ENCODE measurements at regions not wholly inside any gene's neighbourhood (a gene's known extent, or its start where the extent isn't known, plus 50 kb on each side); places are given as distances from the start of the nearest gene placed in this dataset.

GRCh38 chr6:170134031-170134470 lies 156.8 kb downstream of the DLL1 start:
- 30% methylated on average over 17 of the region's 17 CpGs for WGBS
- no peak overlapping the region for H3K27ac ChIP-seq (ENCODE audit: low read depth)
- no peak overlapping the region for H3K4me3 ChIP-seq (ENCODE audit: low read depth, low read length)
- H3K36me3 ChIP-seq (ENCODE audit: insufficient read depth), result no peaks in the 10 kb centered on the region
- DNase-seq (ENCODE audit: extremely low spot score), result no peak
- no peaks in the 10 kb centered on the region for H3K4me1 ChIP-seq (ENCODE audit: insufficient read depth)

GRCh38 chr6:170132561-170132991 lies 158.3 kb downstream of the DLL1 start:
- H3K27ac ChIP-seq (ENCODE audit: low read depth), result no peak overlapping the region
- H3K36me3 ChIP-seq (ENCODE audit: insufficient read depth), result no peaks in the 10 kb centered on the region
- H3K4me3 ChIP-seq (ENCODE audit: low read depth, low read length), result no peak overlapping the region
- WGBS, result 93% methylated on average over 10 of the region's 10 CpGs
- DNase-seq (ENCODE audit: extremely low spot score), result no peak
- no peaks in the 10 kb centered on the region for H3K4me1 ChIP-seq (ENCODE audit: insufficient read depth)

- no peak for DNase-seq (ENCODE audit: extremely low spot score)
Measured at GRCh38 chr6:170132011-170132521, 158.8 kb downstream of the DLL1 start.

GRCh38 chr6:170131351-170131750 lies 159.5 kb downstream of the DLL1 start:
- WGBS, result 85% methylated on average over 11 of the region's 11 CpGs

More at GRCh38 chr6:170132011-170132521, 158.8 kb downstream of the DLL1 start:
- 89% methylated on average over 11 of the region's 11 CpGs for WGBS
- no peak overlapping the region for H3K27ac ChIP-seq (ENCODE audit: low read depth)
- H3K4me3 ChIP-seq (ENCODE audit: low read depth, low read length), result no peak overlapping the region
- no peaks in the 10 kb centered on the region for H3K36me3 ChIP-seq (ENCODE audit: insufficient read depth)
- H3K4me1 ChIP-seq (ENCODE audit: insufficient read depth), result no peaks in the 10 kb centered on the region

GRCh38 chr6:170130771-170131241 lies 160.1 kb downstream of the DLL1 start:
- no peaks in the 10 kb centered on the region for H3K36me3 ChIP-seq (ENCODE audit: insufficient read depth)
- H3K4me1 ChIP-seq (ENCODE audit: insufficient read depth), result no peaks in the 10 kb centered on the region
- no peak overlapping the region for H3K4me3 ChIP-seq (ENCODE audit: low read depth, low read length)
- WGBS, result 85% methylated on average over 9 of the region's 9 CpGs
- no peak overlapping the region for H3K27ac ChIP-seq (ENCODE audit: low read depth)
- DNase-seq (ENCODE audit: extremely low spot score), result no peak

More at GRCh38 chr6:170131351-170131750, 159.5 kb downstream of the DLL1 start:
- Histone ChIP-seq H3K27ac (ENCODE audit: low read depth) (no peak overlapping the region), H3K4me3 (ENCODE audit: low read depth, low read length) (no peak overlapping the region), H3K36me3 (ENCODE audit: insufficient read depth) (no peaks in the 10 kb centered on the region), H3K4me1 (ENCODE audit: insufficient read depth) (no peaks in the 10 kb centered on the region)
- no peak for DNase-seq (ENCODE audit: extremely low spot score)

- Histone ChIP-seq H3K4me3 (ENCODE audit: low read depth, low read length) (no peak overlapping the region), H3K36me3 (ENCODE audit: insufficient read depth) (no peaks in the 10 kb centered on the region), H3K27ac (ENCODE audit: low read depth) (no peak overlapping the region), H3K4me1 (ENCODE audit: insufficient read depth) (no peaks in the 10 kb centered on the region)
- no peak for DNase-seq (ENCODE audit: extremely low spot score)
- 84% methylated on average over 15 of the region's 15 CpGs for WGBS
Measured at GRCh38 chr6:170130201-170130621, 160.7 kb downstream of the DLL1 start.

- H3K4me3 ChIP-seq (ENCODE audit: low read depth, low read length), result no peak overlapping the region
- no peaks in the 10 kb centered on the region for H3K36me3 ChIP-seq (ENCODE audit: insufficient read depth)
- no peaks in the 10 kb centered on the region for H3K4me1 ChIP-seq (ENCODE audit: insufficient read depth)
- H3K27ac ChIP-seq (ENCODE audit: low read depth), result no peak overlapping the region
- WGBS, result 23% methylated on average over 14 of the region's 14 CpGs
- DNase-seq (ENCODE audit: extremely low spot score), result peak; percentile 35
Measured at GRCh38 chr6:170129691-170130171, 161.1 kb downstream of the DLL1 start.

- Histone ChIP-seq H3K4me3 (ENCODE audit: low read depth, low read length) (no peak overlapping the region), H3K36me3 (ENCODE audit: insufficient read depth) (no peaks in the 10 kb centered on the region), H3K27ac (ENCODE audit: low read depth) (no peak overlapping the region), H3K4me1 (ENCODE audit: insufficient read depth) (no peaks in the 10 kb centered on the region)
- 94% methylated on average over 34 of the region's 34 CpGs for WGBS
- DNase-seq (ENCODE audit: extremely low spot score), result no peak
Measured at GRCh38 chr6:170128811-170129681, 161.8 kb downstream of the DLL1 start.

- H3K36me3 ChIP-seq (ENCODE audit: insufficient read depth), result no peaks in the 10 kb centered on the region
- DNase-seq (ENCODE audit: extremely low spot score), result no peak
- H3K4me1 ChIP-seq (ENCODE audit: insufficient read depth), result no peaks in the 10 kb centered on the region
- no peak overlapping the region for H3K4me3 ChIP-seq (ENCODE audit: low read depth, low read length)
- no peak overlapping the region for H3K27ac ChIP-seq (ENCODE audit: low read depth)
- WGBS, result 90% methylated on average over 10 of the region's 10 CpGs
Measured at GRCh38 chr6:170128346-170128745, 162.5 kb downstream of the DLL1 start.

- no peak overlapping the region for H3K27ac ChIP-seq (ENCODE audit: low read depth)
- WGBS, result 88% methylated on average over 9 of the region's 9 CpGs
- no peak for DNase-seq (ENCODE audit: extremely low spot score)
- no peaks in the 10 kb centered on the region for H3K4me1 ChIP-seq (ENCODE audit: insufficient read depth)
- no peak overlapping the region for H3K4me3 ChIP-seq (ENCODE audit: low read depth, low read length)
- H3K36me3 ChIP-seq (ENCODE audit: insufficient read depth), result no peaks in the 10 kb centered on the region
Measured at GRCh38 chr6:170127151-170127550, 163.7 kb downstream of the DLL1 start.

- Histone ChIP-seq H3K4me1 (ENCODE audit: insufficient read depth) (no peaks in the 10 kb centered on the region), H3K36me3 (ENCODE audit: insufficient read depth) (no peaks in the 10 kb centered on the region), H3K4me3 (ENCODE audit: low read depth, low read length) (no peak overlapping the region), H3K27ac (ENCODE audit: low read depth) (no peak overlapping the region)
- 88% methylated on average over 27 of the region's 27 CpGs for WGBS
- no peak for DNase-seq (ENCODE audit: extremely low spot score)
Measured at GRCh38 chr6:170125456-170126300, 165.2 kb downstream of the DLL1 start.

- H3K4me3 ChIP-seq (ENCODE audit: low read depth, low read length), result no peak overlapping the region
- H3K36me3 ChIP-seq (ENCODE audit: insufficient read depth), result no peaks in the 10 kb centered on the region
- H3K27ac ChIP-seq (ENCODE audit: low read depth), result no peak overlapping the region
- peak; percentile 52 for DNase-seq (ENCODE audit: extremely low spot score)
- 69% methylated on average over 5 of the region's 5 CpGs for WGBS
- H3K4me1 ChIP-seq (ENCODE audit: insufficient read depth), result no peaks in the 10 kb centered on the region
Measured at GRCh38 chr6:170124836-170125235, 166.0 kb downstream of the DLL1 start.

- no peak overlapping the region for H3K27ac ChIP-seq (ENCODE audit: low read depth)
- H3K36me3 ChIP-seq (ENCODE audit: insufficient read depth), result no peaks in the 10 kb centered on the region
- peak; percentile 23 for DNase-seq (ENCODE audit: extremely low spot score)
- WGBS, result 88% methylated on average over 2 of the region's 2 CpGs
- no peak overlapping the region for H3K4me3 ChIP-seq (ENCODE audit: low read depth, low read length)
- H3K4me1 ChIP-seq (ENCODE audit: insufficient read depth), result no peaks in the 10 kb centered on the region
Measured at GRCh38 chr6:170124150-170124549, 166.7 kb downstream of the DLL1 start.

Measured in urinary bladder (tissue), 3 donors.